HepG2 (cell line): ENCODE measurements at regions not wholly inside any gene's neighbourhood (a gene's known extent, or its start where the extent isn't known, plus 50 kb on each side); places are given as distances from the start of the nearest gene placed in this dataset.

Experiments used
- ATAC-seq: fragments of 200-7000 bp; cut with Tn5 transposase; 3 replicates; pipeline ENCODE4 v1.9.1; 2020; ENCODE audit warnings: mild to moderate bottlenecking, moderate library complexity
- BruUV-seq: library from RNA; stranded (reverse); fragments of 400-500 nt; replicated peaks from 2 replicates; lab custom pipeline; 2021; lab: Mats Ljungman, UMichigan
- CTCF ChIA-PET: fragments of 300-600 bp; formaldehyde crosslinking; extraction: SDS; loops from one replicate; lab custom pipeline; 2021; ENCODE audit warnings: low total read pairs, inconsistent platforms, low intra/inter-chr PET ratio; lab: Yijun Ruan, JAX
- POLR2A ChIA-PET: fragments of 350-600 bp; sonication (Branson Sonifier 250); formaldehyde crosslinking; loops from one replicate; lab custom pipeline; 2020; ENCODE audit warnings: antibody characterized with exemption, inconsistent platforms; lab: Yijun Ruan, JAX
- DNase-seq: peaks from one replicate; pipeline ENCODE4 v3.0.0-alpha.2; 2015; ENCODE audit warnings: low spot score
- FAIRE-seq: peaks from 3 replicates; lab custom pipeline; 2011; peaks lifted over from hg19 to GRCh38; lab: Jason Lieb, UNC
- H2AFZ ChIP-seq: one replicate; pipeline ENCODE4 v1.6.1; 2011; ENCODE audit warnings: low read length, inconsistent platforms
- H3K27ac ChIP-seq: fragments of 300-600 bp; 3 replicates; pipeline ENCODE4 v1.8.0; 2011; ENCODE audit warnings: mixed run types, mild to moderate bottlenecking, mixed read lengths, low read length, inconsistent platforms; ENCODE audit not compliant: insufficient read depth; ENCODE audit errors: extremely low read length
- H3K27me3 ChIP-seq, 2 experiments: fragments of 200-600 bp in 1 of 2; 2 replicates in 1 of 2; 3 replicates in 1 of 2; pipeline versions ENCODE4 v1.6.0 to v1.8.0; 2011; ENCODE audit warnings: low read length in 2 of 2, mild to moderate bottlenecking in 2 of 2, moderate library complexity in 2 of 2, inconsistent platforms in 1 of 2; ENCODE audit not compliant: insufficient read depth in 2 of 2, control insufficient read depth in 1 of 2
- H3K36me3 ChIP-seq, 2 experiments: fragments of 200-600 bp in 1 of 2; replicated peaks in 1 of 2; 2 replicates in 1 of 2; 3 replicates in 1 of 2; pipeline versions ENCODE4 v1.5.1 to v1.8.0; 2011; ENCODE audit warnings: low read length in 2 of 2, inconsistent platforms in 1 of 2; ENCODE audit not compliant: insufficient read depth in 2 of 2, control insufficient read depth in 1 of 2
- H3K4me1 ChIP-seq: 2 replicates; pipeline ENCODE4 v1.5.1; 2012; ENCODE audit warnings: low read length, inconsistent platforms; ENCODE audit not compliant: insufficient read depth
- H3K4me2 ChIP-seq: 2 replicates; pipeline ENCODE4 v1.6.0; 2011; ENCODE audit warnings: low read depth, low read length, inconsistent platforms
- H3K4me3 ChIP-seq, 3 experiments: fragments of 200-600 bp in 1 of 3; sonication (generic), shearing (Covaris generic) in 1 of 3; replicated peaks in 1 of 3; 2 replicates each; pipeline ENCODE4 v1.5.1; 2011 to 2016; ENCODE audit warnings: low read length in 3 of 3, inconsistent platforms in 2 of 3, low read depth in 2 of 3, mild to moderate bottlenecking in 2 of 3, control low read depth in 1 of 3, mixed read lengths in 1 of 3; ENCODE audit not compliant: insufficient read depth in 1 of 3
- H3K79me2 ChIP-seq: one replicate; pipeline ENCODE4 v1.6.1; 2011; ENCODE audit warnings: low read length, inconsistent platforms; ENCODE audit not compliant: insufficient read depth
- H3K9ac ChIP-seq: 2 replicates; pipeline ENCODE4 v1.6.0; 2011; ENCODE audit warnings: mild to moderate bottlenecking, low read depth, low read length, inconsistent platforms; ENCODE audit not compliant: insufficient read depth
- H3K9me3 ChIP-seq: 2 replicates; pipeline ENCODE4 v1.5.1; 2012; ENCODE audit warnings: mild to moderate bottlenecking, low read length
- H4K20me1 ChIP-seq: 2 replicates; pipeline ENCODE4 v1.6.0; 2011; ENCODE audit warnings: inconsistent platforms, mild to moderate bottlenecking, low read length, moderate library complexity; ENCODE audit not compliant: insufficient read depth
- ATF7 ChIP-seq, 2 experiments: fragments of 450-650 bp in 1 of 2; sonication (generic) in 1 of 2; formaldehyde crosslinking in 1 of 2; IDR thresholded peaks; 2 replicates each; pipeline versions ENCODE4 v1.4.0 to v1.6.1; 2016 to 2020; ENCODE audit warnings: antibody characterized with exemption in 1 of 2, mild to moderate bottlenecking in 1 of 2, missing genetic modification reagents in 1 of 2
- BORCS8-MEF2B ChIP-seq: sonication (generic); formaldehyde crosslinking; IDR thresholded peaks from 2 replicates; pipeline ENCODE4 v1.8.0; 2022; ENCODE audit warnings: mild to moderate bottlenecking, missing genetic modification reagents
- KLF11 ChIP-seq: IDR thresholded peaks from 2 replicates; pipeline ENCODE4 v1.6.1; 2016; ENCODE audit warnings: missing compliant biosample characterization
- MAFF ChIP-seq: IDR thresholded peaks from 2 replicates; pipeline ENCODE4 v1.6.1; 2011; ENCODE audit warnings: low read depth, low read length, improper control_type of control experiment
- PHF8 ChIP-seq: sonication (generic); formaldehyde crosslinking; IDR thresholded peaks from 2 replicates; pipeline ENCODE4 v1.5.0; 2020; ENCODE audit warnings: missing genetic modification reagents
- STAG1 ChIP-seq: sonication (generic); formaldehyde crosslinking; IDR thresholded peaks from 2 replicates; pipeline ENCODE4 v1.4.0; 2020; ENCODE audit warnings: missing genetic modification reagents
- ZNF337 ChIP-seq: sonication (generic); formaldehyde crosslinking; IDR thresholded peaks from 2 replicates; pipeline ENCODE4 v1.5.1; 2020; ENCODE audit warnings: missing genetic modification reagents, low read depth, mild to moderate bottlenecking, borderline replicate concordance
- ZNF343 ChIP-seq: sonication (generic); formaldehyde crosslinking; IDR thresholded peaks from 2 replicates; pipeline ENCODE4 v1.4.0; 2020; ENCODE audit warnings: mild to moderate bottlenecking, missing genetic modification reagents
- ZNF441 ChIP-seq: sonication (generic); formaldehyde crosslinking; IDR thresholded peaks from 2 replicates; pipeline ENCODE4 v1.7.0; 2021; ENCODE audit warnings: missing genetic modification reagents, borderline replicate concordance
- ZNF569 ChIP-seq: sonication (generic); formaldehyde crosslinking; IDR thresholded peaks from 2 replicates; pipeline ENCODE4 v1.5.0; 2020; ENCODE audit warnings: mild to moderate bottlenecking, missing genetic modification reagents, moderate library complexity, borderline replicate concordance
- WGBS: methylation state at CpG from one replicate; pipeline ENCODE4 v1.1.6; 2017; ENCODE audit warnings: low lambda C conversion rate; 5-methylcytosine and 5-hydroxymethylcytosine counted together
- in situ Hi-C: cut with HindIII; loops from 2 replicates; pipeline ENCODE4 v1.10.0; 2017; ENCODE audit warnings: low pct_unique_long_range_greater_than_20kb; ENCODE audit not compliant: extremely low pct_ligation_motif_present
- intact Hi-C: fragments of 100-400 bp; cut with micrococcal nuclease; formaldehyde crosslinking; loops from one replicate; pipeline ENCODE4 v1.10.0; 2022; ENCODE audit not compliant: unreplicated experiment
- TF ChIP-seq, protein P1 (sequence below): sonication (generic); formaldehyde crosslinking; conservative IDR thresholded peaks from 2 replicates; pipeline ENCODE4 v1.8.0; 2022; ENCODE audit warnings: missing genetic modification reagents
- TF ChIP-seq, protein P2 (sequence below): sonication (generic); formaldehyde crosslinking; IDR thresholded peaks from 2 replicates; pipeline ENCODE4 v1.5.0; 2020; ENCODE audit warnings: missing genetic modification reagents, mild to moderate bottlenecking, borderline replicate concordance
- TF ChIP-seq, protein P3 (sequence below): sonication (generic); formaldehyde crosslinking; IDR thresholded peaks from 2 replicates; pipeline ENCODE4 v1.8.1; 2023; ENCODE audit warnings: mild to moderate bottlenecking, missing genetic modification reagents

DNA sequence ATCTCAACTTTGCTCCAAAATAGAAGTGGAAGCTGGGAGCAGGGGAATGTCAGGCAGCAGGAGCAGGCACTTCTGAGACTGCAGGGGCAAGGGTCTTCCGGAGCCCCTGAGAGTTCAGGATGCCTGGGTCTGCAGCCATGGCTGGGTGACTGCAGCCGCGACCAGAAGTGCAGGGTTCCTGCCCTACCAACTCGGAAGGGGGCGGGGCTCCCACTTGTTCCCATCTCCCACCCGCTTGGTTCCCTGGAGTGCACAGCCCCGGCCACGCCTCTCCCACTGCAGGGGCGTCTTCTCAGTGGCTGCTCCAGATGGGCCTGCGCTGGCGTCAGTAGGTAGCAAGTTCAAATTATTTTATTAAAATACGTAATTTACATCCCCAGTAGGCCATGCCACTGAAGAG is 1631.7 kb downstream of the OLFM4 start:
- intact Hi-C loops: no loop called here
- 66% methylated on average over 7 of the region's 12 CpGs for WGBS
- ChIA-PET POLR2A (no interaction called here), CTCF (no interaction called here)
- Histone ChIP-seq H3K27me3 (no peaks in the 10 kb centered on the region), H3K79me2 (no peaks in the 10 kb centered on the region), H3K36me3 (no peaks in the 10 kb centered on the region), H3K4me3 (no peak overlapping the region), H3K4me1 (no peaks in the 10 kb centered on the region), H3K9me3 (peaks cover 65% of the 10 kb centered on the region), H4K20me1 (no peaks in the 10 kb centered on the region), H2AFZ (no peak overlapping the region), H3K27ac (no peak overlapping the region), H3K9ac (no peak overlapping the region), H3K4me2 (no peak overlapping the region)
- ATAC-seq: no peak
- no TSS peak for BruUV-seq
- in situ Hi-C loops: no loop called here
- no peak for DNase-seq
- TF ChIP-seq MAFF (no peak), ZNF343 (CRISPR knock-in tag) (no peak)
- TF ChIP-seq, protein P1, sequence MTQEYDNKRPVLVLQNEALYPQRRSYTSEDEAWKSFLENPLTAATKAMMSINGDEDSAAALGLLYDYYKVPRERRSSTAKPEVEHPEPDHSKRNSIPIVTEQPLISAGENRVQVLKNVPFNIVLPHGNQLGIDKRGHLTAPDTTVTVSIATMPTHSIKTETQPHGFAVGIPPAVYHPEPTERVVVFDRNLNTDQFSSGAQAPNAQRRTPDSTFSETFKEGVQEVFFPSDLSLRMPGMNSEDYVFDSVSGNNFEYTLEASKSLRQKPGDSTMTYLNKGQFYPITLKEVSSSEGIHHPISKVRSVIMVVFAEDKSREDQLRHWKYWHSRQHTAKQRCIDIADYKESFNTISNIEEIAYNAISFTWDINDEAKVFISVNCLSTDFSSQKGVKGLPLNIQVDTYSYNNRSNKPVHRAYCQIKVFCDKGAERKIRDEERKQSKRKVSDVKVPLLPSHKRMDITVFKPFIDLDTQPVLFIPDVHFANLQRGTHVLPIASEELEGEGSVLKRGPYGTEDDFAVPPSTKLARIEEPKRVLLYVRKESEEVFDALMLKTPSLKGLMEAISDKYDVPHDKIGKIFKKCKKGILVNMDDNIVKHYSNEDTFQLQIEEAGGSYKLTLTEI (CRISPR knock-in tag): no peak
- TF ChIP-seq, protein P2, sequence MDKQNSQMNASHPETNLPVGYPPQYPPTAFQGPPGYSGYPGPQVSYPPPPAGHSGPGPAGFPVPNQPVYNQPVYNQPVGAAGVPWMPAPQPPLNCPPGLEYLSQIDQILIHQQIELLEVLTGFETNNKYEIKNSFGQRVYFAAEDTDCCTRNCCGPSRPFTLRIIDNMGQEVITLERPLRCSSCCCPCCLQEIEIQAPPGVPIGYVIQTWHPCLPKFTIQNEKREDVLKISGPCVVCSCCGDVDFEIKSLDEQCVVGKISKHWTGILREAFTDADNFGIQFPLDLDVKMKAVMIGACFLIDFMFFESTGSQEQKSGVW (CRISPR knock-in tag): no peak
- no peak for FAIRE-seq

DNA sequence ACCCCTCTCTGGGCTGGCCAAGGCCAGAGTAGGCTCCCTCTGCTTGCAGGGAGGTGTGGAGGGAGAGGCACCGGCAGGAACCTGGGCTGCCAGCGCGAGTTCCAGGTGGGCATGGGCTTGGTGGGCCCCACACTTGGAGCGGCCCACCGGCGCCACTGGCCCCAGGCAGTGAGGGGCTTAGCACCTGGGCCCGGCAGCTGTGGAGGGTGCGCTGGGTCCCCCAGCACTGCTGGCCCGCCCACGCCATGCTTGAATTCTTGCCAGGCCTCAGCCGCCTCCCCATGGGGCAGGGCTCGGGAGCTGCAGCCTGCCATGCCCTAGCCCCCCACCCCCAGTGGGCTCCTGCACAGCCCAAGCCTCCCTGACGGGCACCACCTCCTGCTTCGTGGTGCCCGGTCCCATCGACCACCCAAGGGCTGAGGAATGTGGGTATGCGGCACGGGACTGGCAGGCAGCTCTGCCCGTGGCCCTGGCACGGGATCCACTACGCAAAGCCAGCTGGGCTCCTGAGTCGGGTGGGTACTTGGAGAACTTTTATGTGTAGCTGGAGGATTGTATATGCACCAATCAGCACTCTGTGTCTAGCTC is 1648.0 kb downstream of the OLFM4 start:
- in situ Hi-C loops: no loop called here
- no peak overlapping the region for H3K9ac ChIP-seq
- no peaks in the 10 kb centered on the region for H3K36me3 ChIP-seq
- intact Hi-C loops: no loop called here
- no peak for TF ChIP-seq ATF7 (IDR thresholded peaks at IDR 0.05)
- no peak for TF ChIP-seq ATF7 (CRISPR knock-in tag; IDR thresholded peaks at IDR 0.05)
- no peak for TF ChIP-seq ZNF569 (CRISPR knock-in tag)
- no peak for TF ChIP-seq STAG1 (CRISPR knock-in tag)
- TF ChIP-seq PHF8: no peak
- TF ChIP-seq, protein P3, sequence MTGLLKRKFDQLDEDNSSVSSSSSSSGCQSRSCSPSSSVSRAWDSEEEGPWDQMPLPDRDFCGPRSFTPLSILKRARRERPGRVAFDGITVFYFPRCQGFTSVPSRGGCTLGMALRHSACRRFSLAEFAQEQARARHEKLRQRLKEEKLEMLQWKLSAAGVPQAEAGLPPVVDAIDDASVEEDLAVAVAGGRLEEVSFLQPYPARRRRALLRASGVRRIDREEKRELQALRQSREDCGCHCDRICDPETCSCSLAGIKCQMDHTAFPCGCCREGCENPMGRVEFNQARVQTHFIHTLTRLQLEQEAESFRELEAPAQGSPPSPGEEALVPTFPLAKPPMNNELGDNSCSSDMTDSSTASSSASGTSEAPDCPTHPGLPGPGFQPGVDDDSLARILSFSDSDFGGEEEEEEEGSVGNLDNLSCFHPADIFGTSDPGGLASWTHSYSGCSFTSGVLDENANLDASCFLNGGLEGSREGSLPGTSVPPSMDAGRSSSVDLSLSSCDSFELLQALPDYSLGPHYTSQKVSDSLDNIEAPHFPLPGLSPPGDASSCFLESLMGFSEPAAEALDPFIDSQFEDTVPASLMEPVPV (CRISPR knock-in tag): no peak
- no peak for TF ChIP-seq BORCS8-MEF2B (CRISPR knock-in tag)
- TF ChIP-seq ZNF441 (CRISPR knock-in tag): no peak
- TF ChIP-seq KLF11 (CRISPR knock-in tag): no peak
- TF ChIP-seq ZNF337 (CRISPR knock-in tag): no peak
- H3K9me3 ChIP-seq: peaks cover 66% of the 10 kb centered on the region
- POLR2A ChIA-PET: no interaction called here
- no peak for ATAC-seq
- no peaks in the 10 kb centered on the region for H3K4me1 ChIP-seq
- no peak overlapping the region for H2AFZ ChIP-seq
- H3K27ac ChIP-seq: no peak overlapping the region
- no CpG with 5 or more reads among the region's 22 CpGs for WGBS
- no peak overlapping the region for H3K4me2 ChIP-seq
- FAIRE-seq: no peak
- CTCF ChIA-PET: no interaction called here
- no peaks in the 10 kb centered on the region for H3K27me3 ChIP-seq
- DNase-seq: no peak
- BruUV-seq: no TSS peak
- no peaks in the 10 kb centered on the region for H4K20me1 ChIP-seq
- no peak overlapping the region for H3K4me3 ChIP-seq
- no peaks in the 10 kb centered on the region for H3K79me2 ChIP-seq
